LNCAP (cell line): ENCODE measurements at regions not wholly inside any gene's neighbourhood (a gene's known extent, or its start where the extent isn't known, plus 50 kb on each side); places are given as distances from the start of the nearest gene placed in this dataset.

Experiments used
- CTCF ChIP-seq: fragments of 450-650 bp; IDR thresholded peaks from 2 replicates; pipeline ENCODE4 v1.5.1; 2017; ENCODE audit warnings: mild to moderate bottlenecking

- no peak for TF ChIP-seq CTCF
Observed at GRCh38 chr1:187121661-187122060, 292.9 kb downstream of the PLA2G4A start.

- TF ChIP-seq CTCF = no peak
Observed at GRCh38 chr1:187122566-187122965, 293.8 kb downstream of the PLA2G4A start.

- TF ChIP-seq CTCF = no peak
Observed at GRCh38 chr1:187129132-187129531, 300.4 kb downstream of the PLA2G4A start.

- no peak for TF ChIP-seq CTCF
Observed at GRCh38 chr1:187143783-187144182, 315.0 kb downstream of the PLA2G4A start.

- no peak for TF ChIP-seq CTCF
Observed at GRCh38 chr1:187146388-187146787, 317.6 kb downstream of the PLA2G4A start.

GRCh38 chr1:187151555-187151954 is 322.8 kb downstream of the PLA2G4A start:
- no peak for TF ChIP-seq CTCF

GRCh38 chr1:187153047-187153446 is 324.3 kb downstream of the PLA2G4A start:
- TF ChIP-seq CTCF = no peak

- no peak for TF ChIP-seq CTCF
Observed at GRCh38 chr1:187157115-187157514, 328.4 kb downstream of the PLA2G4A start.
